NCI-H187 treated with DMSO at 0.1 percent for 48 hours (cell line): ENCODE measurements at regions not wholly inside any gene's neighbourhood (a gene's known extent, or its start where the extent isn't known, plus 50 kb on each side); places are given as distances from the start of the nearest gene placed in this dataset.

ENCODE experiments used
- DNase-seq: peaks from one replicate; lab custom pipeline; 2025; lab: John Stamatoyannopoulos, UW

- no peak for DNase-seq
These were observed 313.2 kb downstream of the PIK3C3 start for GRCh38 chr18:42268186-42268725.

GRCh38 chr18:42268798-42269197, 313.8 kb downstream of the PIK3C3 start:
- DNase-seq: no peak

- DNase-seq: peak; percentile 19
These were observed 316.8 kb downstream of the PIK3C3 start for GRCh38 chr18:42271647-42272414.

- no peak for DNase-seq
These were observed 319.6 kb downstream of the PIK3C3 start for GRCh38 chr18:42274488-42275137.

- no peak for DNase-seq
These were observed 320.1 kb downstream of the PIK3C3 start for GRCh38 chr18:42275138-42275535.

- DNase-seq: no peak
These were observed 321.1 kb downstream of the PIK3C3 start for GRCh38 chr18:42275949-42276730.

- DNase-seq: no peak
These were observed 326.1 kb downstream of the PIK3C3 start for GRCh38 chr18:42281124-42281523.

GRCh38 chr18:42281851-42282250, 326.8 kb downstream of the PIK3C3 start:
- no peak for DNase-seq

- no peak for DNase-seq
These were observed 332.0 kb downstream of the PIK3C3 start for GRCh38 chr18:42287047-42287446.

- no peak for DNase-seq
These were observed 333.1 kb downstream of the PIK3C3 start for GRCh38 chr18:42288129-42288528.

GRCh38 chr18:42289526-42289925, 334.5 kb downstream of the PIK3C3 start:
- no peak for DNase-seq

- DNase-seq: no peak
These were observed 335.6 kb downstream of the PIK3C3 start for GRCh38 chr18:42290318-42291307.

- DNase-seq: no peak
These were observed 337.6 kb downstream of the PIK3C3 start for GRCh38 chr18:42292654-42293053.

- no peak for DNase-seq
These were observed 341.2 kb downstream of the PIK3C3 start for GRCh38 chr18:42296192-42296591.

GRCh38 chr18:42296723-42297122, 341.7 kb downstream of the PIK3C3 start:
- DNase-seq: no peak

- peak; percentile 15 for DNase-seq
These were observed 344.0 kb downstream of the PIK3C3 start for GRCh38 chr18:42298759-42299675.

- DNase-seq: no peak
These were observed 351.0 kb downstream of the PIK3C3 start for GRCh38 chr18:42305869-42306593.

- DNase-seq: no peak
These were observed 351.6 kb downstream of the PIK3C3 start for GRCh38 chr18:42306594-42306980.

- DNase-seq: no peak
These were observed 355.9 kb downstream of the PIK3C3 start for GRCh38 chr18:42310956-42311355.

GRCh38 chr18:42326752-42327151, 371.7 kb downstream of the PIK3C3 start:
- DNase-seq: no peak
